MCF 10A (cell line): ENCODE measurements at regions not wholly inside any gene's neighbourhood (a gene's known extent, or its start where the extent isn't known, plus 50 kb on each side); places are given as distances from the start of the nearest gene placed in this dataset.
"Not testable (repeated sequence)": the region's sequence is repeated elsewhere in the genome, so short reads cannot be mapped to it uniquely, and the experiment has no call there.

ENCODE experiments used
- BruUV-seq: library from RNA; stranded (reverse); fragments of 400-500 nt; replicated peaks from 2 replicates; lab custom pipeline; 2021; lab: Mats Ljungman, UMichigan
- CTCF ChIA-PET: fragments of 300-600 bp; sonication (Branson Sonifier 250); formaldehyde crosslinking; extraction: SDS; loops from one replicate; lab custom pipeline; 2021; ENCODE audit warnings: antibody characterized with exemption, inconsistent platforms; lab: Yijun Ruan, JAX
- POLR2A ChIA-PET: fragments of 300-600, 350-650 bp; sonication (Branson Sonifier 250); formaldehyde crosslinking; extraction: SDS; loops from one replicate; lab custom pipeline; 2020; ENCODE audit warnings: antibody characterized with exemption, inconsistent platforms; lab: Yijun Ruan, JAX
- DNase-seq: peaks from one replicate; pipeline ENCODE4 v3.0.0-alpha.2; 2018; ENCODE audit not compliant: unreplicated experiment
- H3K27ac Mint-ChIP-seq: one replicate; pipeline ENCODE4 v1.8.0; 2022; ENCODE audit warnings: mild to moderate bottlenecking, low read depth, mixed read lengths; ENCODE audit not compliant: unreplicated experiment
- H3K27me3 Mint-ChIP-seq: one replicate; pipeline ENCODE4 v1.8.0; 2022; ENCODE audit warnings: mixed read lengths; ENCODE audit not compliant: insufficient read depth, unreplicated experiment
- H3K36me3 Mint-ChIP-seq: one replicate; pipeline ENCODE4 v1.8.0; 2022; ENCODE audit warnings: mild to moderate bottlenecking, moderate library complexity, mixed read lengths; ENCODE audit not compliant: insufficient read depth, unreplicated experiment
- H3K4me1 Mint-ChIP-seq: one replicate; pipeline ENCODE4 v1.8.0; 2022; ENCODE audit warnings: mixed read lengths; ENCODE audit not compliant: insufficient read depth, unreplicated experiment
- H3K4me3 Mint-ChIP-seq: one replicate; pipeline ENCODE4 v1.8.0; 2022; ENCODE audit warnings: mild to moderate bottlenecking, moderate library complexity, mixed read lengths; ENCODE audit not compliant: unreplicated experiment
- H3K9me3 Mint-ChIP-seq: one replicate; pipeline ENCODE4 v1.8.0; 2022; ENCODE audit warnings: mixed read lengths; ENCODE audit not compliant: unreplicated experiment
- intact Hi-C: fragments of 100-400 bp; cut with micrococcal nuclease; formaldehyde crosslinking; loops from 2 replicates; pipeline ENCODE4 v1.14.1; 2022
- TF ChIP-seq, protein P1 (sequence below): fragments of 200-600 bp; IDR thresholded peaks from one replicate; pipeline ENCODE4 v1.8.0; 2022; ENCODE audit warnings: antibody characterized with exemption, mild to moderate bottlenecking; ENCODE audit not compliant: unreplicated experiment

DNA sequence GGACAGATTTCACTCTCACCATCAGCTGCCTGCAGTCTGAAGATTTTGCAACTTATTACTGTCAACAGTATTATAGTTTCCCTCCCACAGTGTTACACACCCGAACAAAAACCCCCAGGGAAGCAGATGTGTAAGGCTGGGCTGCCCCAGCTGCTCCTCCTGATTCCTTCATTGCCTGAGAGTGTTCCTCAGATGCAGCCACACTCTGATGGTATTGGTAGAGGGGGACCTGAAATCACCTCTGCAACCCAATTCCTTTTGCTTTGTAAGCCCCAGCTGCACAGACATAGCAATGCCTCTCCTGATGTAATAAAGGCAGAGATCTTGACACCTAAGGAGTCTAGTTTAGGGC lies 1529.8 kb downstream of the RPIA start:
- ChIA-PET CTCF (no interaction called here), POLR2A (no interaction called here)
- intact Hi-C loops, result no loop called here
- H3K27ac Mint-ChIP-seq, result no peak overlapping the region
- no peaks in the 10 kb centered on the region for H3K27me3 Mint-ChIP-seq
- BruUV-seq, result no TSS peak
- H3K4me3 Mint-ChIP-seq, result no peak overlapping the region
- TF ChIP-seq, protein P1, sequence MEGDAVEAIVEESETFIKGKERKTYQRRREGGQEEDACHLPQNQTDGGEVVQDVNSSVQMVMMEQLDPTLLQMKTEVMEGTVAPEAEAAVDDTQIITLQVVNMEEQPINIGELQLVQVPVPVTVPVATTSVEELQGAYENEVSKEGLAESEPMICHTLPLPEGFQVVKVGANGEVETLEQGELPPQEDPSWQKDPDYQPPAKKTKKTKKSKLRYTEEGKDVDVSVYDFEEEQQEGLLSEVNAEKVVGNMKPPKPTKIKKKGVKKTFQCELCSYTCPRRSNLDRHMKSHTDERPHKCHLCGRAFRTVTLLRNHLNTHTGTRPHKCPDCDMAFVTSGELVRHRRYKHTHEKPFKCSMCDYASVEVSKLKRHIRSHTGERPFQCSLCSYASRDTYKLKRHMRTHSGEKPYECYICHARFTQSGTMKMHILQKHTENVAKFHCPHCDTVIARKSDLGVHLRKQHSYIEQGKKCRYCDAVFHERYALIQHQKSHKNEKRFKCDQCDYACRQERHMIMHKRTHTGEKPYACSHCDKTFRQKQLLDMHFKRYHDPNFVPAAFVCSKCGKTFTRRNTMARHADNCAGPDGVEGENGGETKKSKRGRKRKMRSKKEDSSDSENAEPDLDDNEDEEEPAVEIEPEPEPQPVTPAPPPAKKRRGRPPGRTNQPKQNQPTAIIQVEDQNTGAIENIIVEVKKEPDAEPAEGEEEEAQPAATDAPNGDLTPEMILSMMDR, result no peak
- H3K9me3 Mint-ChIP-seq, result peaks cover 24% of the 10 kb centered on the region
- no peak for DNase-seq
- no peaks in the 10 kb centered on the region for H3K4me1 Mint-ChIP-seq
- no peaks in the 10 kb centered on the region for H3K36me3 Mint-ChIP-seq

DNA sequence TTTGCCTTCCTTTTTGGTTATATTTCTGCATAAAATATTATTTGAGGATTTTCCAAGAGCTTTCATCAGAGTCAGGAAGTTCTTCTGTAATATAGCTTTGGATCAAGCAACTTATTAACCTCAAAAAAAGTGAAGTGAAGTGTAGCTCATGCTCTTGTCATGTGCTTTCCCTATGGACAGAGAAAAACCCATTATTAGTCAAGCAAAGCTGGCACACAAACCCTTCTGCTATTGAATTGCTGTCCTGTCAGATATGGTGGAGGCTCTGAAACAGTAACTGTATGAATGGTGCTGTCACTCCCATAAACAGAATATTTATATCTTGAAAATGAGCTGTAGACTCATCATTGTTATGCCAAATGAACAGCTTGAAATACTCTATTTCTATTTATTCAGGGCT lies 1533.3 kb downstream of the RPIA start:
- H3K9me3 Mint-ChIP-seq, BruUV-seq, H3K4me1 Mint-ChIP-seq, H3K27me3 Mint-ChIP-seq, DNase-seq, H3K27ac Mint-ChIP-seq, CTCF ChIA-PET, H3K36me3 Mint-ChIP-seq, POLR2A ChIA-PET, H3K4me3 Mint-ChIP-seq, intact Hi-C loops: not testable (repeated sequence)

DNA sequence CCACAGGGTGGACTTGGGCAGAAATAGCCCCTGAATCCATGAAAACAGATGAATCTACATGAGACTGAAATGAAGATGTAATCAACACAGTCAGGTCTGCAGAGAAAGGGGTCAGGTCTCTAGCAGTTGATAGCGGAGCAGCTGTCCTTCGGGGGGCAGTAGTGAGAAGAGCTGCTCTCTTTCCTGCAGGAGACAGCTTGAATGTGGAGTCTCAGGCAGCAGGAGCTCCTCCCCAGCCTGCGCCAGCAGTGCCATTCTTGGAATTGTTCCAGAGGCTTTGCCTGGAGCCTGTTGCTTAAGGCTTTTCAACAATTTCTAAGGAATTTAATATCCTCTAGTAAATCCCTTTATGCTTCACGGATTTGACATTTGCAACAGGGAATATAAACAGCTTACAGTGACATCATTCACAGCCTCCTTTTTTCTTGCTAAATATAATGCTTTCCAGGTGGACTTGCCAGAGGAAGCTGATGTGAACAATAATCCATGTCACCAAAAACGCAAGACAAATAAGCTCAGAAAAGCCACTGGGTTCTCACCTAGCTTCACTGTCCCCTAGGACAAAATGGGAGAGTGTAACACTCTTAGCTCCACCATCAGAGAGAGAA lies 1535.1 kb downstream of the RPIA start:
- BruUV-seq, H3K36me3 Mint-ChIP-seq, POLR2A ChIA-PET, H3K9me3 Mint-ChIP-seq, H3K27me3 Mint-ChIP-seq, intact Hi-C loops, H3K4me3 Mint-ChIP-seq, H3K27ac Mint-ChIP-seq, DNase-seq, CTCF ChIA-PET, H3K4me1 Mint-ChIP-seq: not testable (repeated sequence)

DNA sequence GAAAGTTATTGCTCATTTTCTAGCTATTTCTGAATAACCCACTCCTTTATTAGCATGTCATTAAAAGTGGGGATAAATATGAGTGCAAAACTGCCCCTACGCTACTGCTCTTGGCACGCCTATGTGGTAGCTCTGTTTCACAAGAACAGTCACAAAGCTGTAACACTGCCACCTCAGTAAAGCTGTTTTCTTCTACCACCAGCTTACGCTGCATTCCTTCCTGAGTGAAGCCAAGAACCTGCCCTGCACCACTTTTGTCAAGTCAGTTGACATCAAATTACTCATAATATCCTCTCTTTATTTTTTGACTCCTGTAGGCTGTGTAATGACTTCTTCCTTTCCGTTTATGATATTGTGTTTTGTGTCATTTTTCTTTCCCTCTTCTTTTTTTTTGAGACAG lies 1539.7 kb downstream of the RPIA start:
- H3K27me3 Mint-ChIP-seq, H3K27ac Mint-ChIP-seq, POLR2A ChIA-PET, BruUV-seq, intact Hi-C loops, H3K4me1 Mint-ChIP-seq, DNase-seq, H3K4me3 Mint-ChIP-seq, CTCF ChIA-PET, H3K9me3 Mint-ChIP-seq, H3K36me3 Mint-ChIP-seq: not testable (repeated sequence)

DNA sequence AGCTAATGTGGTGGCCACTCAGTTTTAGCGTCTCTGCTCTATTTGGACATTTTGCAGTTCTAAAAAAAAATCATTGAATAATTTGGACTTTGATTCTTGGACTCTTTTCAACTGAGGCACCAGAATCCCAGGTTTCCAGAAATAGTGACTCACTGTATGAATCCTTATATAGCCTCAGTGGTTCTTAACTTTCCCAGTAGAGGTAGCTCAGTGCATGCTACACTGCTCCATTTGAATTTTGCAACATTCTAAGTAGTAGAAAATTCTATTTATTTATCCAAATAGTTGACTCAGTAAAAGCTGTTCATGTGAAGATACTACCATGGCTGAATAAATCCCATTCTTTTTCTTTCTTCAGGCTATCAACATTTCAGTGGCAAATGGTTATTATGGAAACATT lies 1544.0 kb downstream of the RPIA start:
- DNase-seq, intact Hi-C loops, H3K27me3 Mint-ChIP-seq, H3K4me1 Mint-ChIP-seq, BruUV-seq, H3K27ac Mint-ChIP-seq, H3K4me3 Mint-ChIP-seq, POLR2A ChIA-PET, H3K36me3 Mint-ChIP-seq, CTCF ChIA-PET, H3K9me3 Mint-ChIP-seq: not testable (repeated sequence)

DNA sequence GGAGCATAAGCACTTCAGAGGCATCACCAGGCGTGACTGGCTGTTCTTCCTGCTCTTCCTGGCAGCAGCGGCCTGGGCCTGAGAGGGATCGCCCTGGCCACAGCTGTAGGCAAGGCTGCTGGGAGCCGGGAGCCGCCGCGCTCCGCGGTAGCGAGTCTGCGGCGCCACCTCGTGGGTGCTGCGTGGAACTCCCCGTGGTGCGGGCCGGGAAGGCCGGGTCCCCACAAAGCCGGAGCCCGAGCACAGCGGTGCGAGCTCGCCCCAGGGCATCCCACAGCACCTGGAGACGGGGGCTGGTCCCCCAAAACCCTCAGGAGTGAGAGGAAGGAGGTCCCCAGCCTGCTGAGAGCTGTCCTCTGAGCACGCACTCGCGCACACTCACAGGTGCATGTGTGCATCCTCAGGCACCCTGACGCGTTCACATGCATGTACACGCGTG lies 1546.5 kb downstream of the RPIA start:
- H3K36me3 Mint-ChIP-seq, BruUV-seq, POLR2A ChIA-PET, CTCF ChIA-PET, H3K27me3 Mint-ChIP-seq, H3K27ac Mint-ChIP-seq, H3K9me3 Mint-ChIP-seq, H3K4me1 Mint-ChIP-seq, DNase-seq, H3K4me3 Mint-ChIP-seq, intact Hi-C loops: not testable (repeated sequence)

DNA sequence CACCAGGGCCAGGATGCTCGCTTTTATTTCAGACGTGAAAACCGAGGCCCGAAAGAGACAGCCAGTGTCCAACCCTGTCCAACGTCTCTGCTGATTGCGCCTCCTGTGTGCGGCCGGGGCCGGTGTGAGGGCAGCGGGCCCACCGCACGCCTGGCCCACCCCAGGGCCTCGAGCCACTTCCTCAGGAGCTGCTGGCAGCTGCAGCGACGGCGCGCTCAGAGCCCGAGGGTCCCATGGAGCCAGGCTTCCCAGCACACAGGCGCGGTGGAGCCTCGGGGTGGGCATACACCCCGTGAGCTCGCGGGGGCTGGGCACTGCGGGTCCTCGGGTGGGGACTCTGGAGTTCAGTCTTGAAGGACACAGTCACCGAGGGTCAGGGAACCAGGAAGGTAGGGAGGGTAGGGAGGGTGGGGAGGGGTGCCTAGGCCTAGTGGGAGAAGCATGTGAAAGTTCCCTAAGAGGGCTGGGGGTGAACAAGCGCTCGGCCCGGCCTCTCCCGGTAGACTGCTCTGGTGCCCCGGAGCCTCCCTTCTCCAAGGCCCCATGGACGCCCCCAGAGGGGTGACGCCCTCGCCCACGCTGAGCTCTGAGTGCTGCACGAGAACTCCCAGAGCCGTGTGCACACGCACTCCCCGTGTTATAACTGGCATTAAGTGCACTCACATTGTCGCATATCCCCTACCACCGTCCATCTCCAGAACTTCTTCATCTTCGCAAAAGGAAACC lies 1547.2 kb downstream of the RPIA start:
- H3K9me3 Mint-ChIP-seq, BruUV-seq, H3K4me3 Mint-ChIP-seq, DNase-seq, intact Hi-C loops, H3K27me3 Mint-ChIP-seq, H3K4me1 Mint-ChIP-seq, H3K36me3 Mint-ChIP-seq, CTCF ChIA-PET, POLR2A ChIA-PET, H3K27ac Mint-ChIP-seq: not testable (repeated sequence)

DNA sequence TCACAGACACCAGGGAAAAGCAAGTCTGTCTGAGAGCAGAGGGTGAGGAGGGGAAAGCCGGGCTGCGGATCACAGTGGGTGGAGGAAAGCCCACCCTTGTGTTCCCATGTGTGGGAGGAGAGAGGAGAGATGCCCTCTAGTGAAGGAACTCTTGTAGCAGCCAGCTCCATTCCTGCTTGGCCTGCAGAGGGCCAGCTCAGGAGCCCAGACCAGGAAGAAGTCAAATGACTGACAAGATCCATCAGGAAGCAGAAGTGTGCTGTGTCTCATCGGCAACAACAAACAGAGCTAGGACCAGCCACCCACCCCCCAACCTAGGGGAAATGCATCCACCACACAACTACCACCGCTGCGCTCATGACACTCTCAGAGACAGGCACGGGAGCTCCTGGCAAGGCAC lies 1548.3 kb downstream of the RPIA start:
- CTCF ChIA-PET, intact Hi-C loops, H3K9me3 Mint-ChIP-seq, DNase-seq, H3K4me1 Mint-ChIP-seq, POLR2A ChIA-PET, H3K36me3 Mint-ChIP-seq, H3K4me3 Mint-ChIP-seq, H3K27ac Mint-ChIP-seq, H3K27me3 Mint-ChIP-seq, BruUV-seq: not testable (repeated sequence)
